Type B pancreatic cell (in vitro differentiated cells): ENCODE measurements at regions not wholly inside any gene's neighbourhood (a gene's known extent, or its start where the extent isn't known, plus 50 kb on each side); places are given as distances from the start of the nearest gene placed in this dataset.

Experiments used
- DNase-seq: peaks from one replicate; pipeline ENCODE4 v3.0.0; 2021; ENCODE audit warnings: mixed read lengths; ENCODE audit not compliant: unreplicated experiment; ENCODE audit errors: extremely low spot score
- H3K27ac Mint-ChIP-seq: 2 replicates; pipeline ENCODE4 v1.8.0; 2021; ENCODE audit warnings: mild to moderate bottlenecking, mixed read lengths
- H3K27me3 Mint-ChIP-seq: 2 replicates; pipeline ENCODE4 v1.8.0; 2021; ENCODE audit warnings: mixed read lengths
- H3K36me3 Mint-ChIP-seq: 2 replicates; pipeline ENCODE4 v1.8.0; 2021; ENCODE audit warnings: mixed read lengths
- H3K4me1 Mint-ChIP-seq: one replicate; pipeline ENCODE4 v1.8.0; 2021; ENCODE audit warnings: mixed read lengths; ENCODE audit not compliant: unreplicated experiment
- H3K4me3 Mint-ChIP-seq: 2 replicates; pipeline ENCODE4 v1.8.0; 2021; ENCODE audit warnings: mild to moderate bottlenecking, mixed read lengths
- H3K9me3 Mint-ChIP-seq: 2 replicates; pipeline ENCODE4 v1.8.0; 2021; ENCODE audit warnings: mixed read lengths
- TF ChIP-seq, protein P1 (sequence below): fragments of 200-600 bp; sonication (generic); conservative IDR thresholded peaks from 2 replicates; pipeline ENCODE4 v1.5.0; 2021; ENCODE audit warnings: antibody characterized with exemption, mild to moderate bottlenecking

DNA sequence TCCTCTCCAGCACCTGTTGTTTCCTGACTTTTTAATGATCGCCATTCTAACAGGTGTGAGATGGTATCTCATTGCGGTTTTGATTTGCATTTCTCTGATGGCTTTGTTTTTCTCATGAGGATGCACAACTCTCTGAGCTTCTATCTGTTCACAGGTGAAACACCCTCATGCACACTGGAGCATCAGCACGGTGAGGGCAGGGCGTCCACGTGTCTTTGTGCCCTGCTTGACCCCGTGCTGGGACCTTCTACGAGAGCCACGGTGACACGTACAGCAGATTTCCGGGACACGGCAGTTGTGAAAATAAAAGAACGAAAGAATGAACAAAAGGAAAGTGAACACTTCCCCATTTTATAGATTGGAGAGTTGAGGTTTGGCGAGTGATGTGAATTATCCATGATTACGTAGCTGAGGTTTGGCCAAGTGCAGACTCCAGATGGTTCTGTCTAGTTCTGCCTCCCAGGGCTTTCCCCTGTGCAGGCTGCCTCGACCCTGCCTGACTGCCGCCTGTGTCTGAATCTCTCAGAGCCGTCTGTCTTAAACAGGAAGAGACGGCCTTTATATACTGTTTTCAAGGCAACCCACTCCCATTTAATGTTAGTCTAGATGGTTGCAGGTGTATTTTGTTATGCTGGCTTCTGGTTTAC, 67.8 kb upstream of the SORBS2 start:
- TF ChIP-seq, protein P1, sequence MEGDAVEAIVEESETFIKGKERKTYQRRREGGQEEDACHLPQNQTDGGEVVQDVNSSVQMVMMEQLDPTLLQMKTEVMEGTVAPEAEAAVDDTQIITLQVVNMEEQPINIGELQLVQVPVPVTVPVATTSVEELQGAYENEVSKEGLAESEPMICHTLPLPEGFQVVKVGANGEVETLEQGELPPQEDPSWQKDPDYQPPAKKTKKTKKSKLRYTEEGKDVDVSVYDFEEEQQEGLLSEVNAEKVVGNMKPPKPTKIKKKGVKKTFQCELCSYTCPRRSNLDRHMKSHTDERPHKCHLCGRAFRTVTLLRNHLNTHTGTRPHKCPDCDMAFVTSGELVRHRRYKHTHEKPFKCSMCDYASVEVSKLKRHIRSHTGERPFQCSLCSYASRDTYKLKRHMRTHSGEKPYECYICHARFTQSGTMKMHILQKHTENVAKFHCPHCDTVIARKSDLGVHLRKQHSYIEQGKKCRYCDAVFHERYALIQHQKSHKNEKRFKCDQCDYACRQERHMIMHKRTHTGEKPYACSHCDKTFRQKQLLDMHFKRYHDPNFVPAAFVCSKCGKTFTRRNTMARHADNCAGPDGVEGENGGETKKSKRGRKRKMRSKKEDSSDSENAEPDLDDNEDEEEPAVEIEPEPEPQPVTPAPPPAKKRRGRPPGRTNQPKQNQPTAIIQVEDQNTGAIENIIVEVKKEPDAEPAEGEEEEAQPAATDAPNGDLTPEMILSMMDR: no peak
- peaks cover 5% of the 10 kb centered on the region for H3K4me1 Mint-ChIP-seq
- H3K36me3 Mint-ChIP-seq: no peaks in the 10 kb centered on the region
- H3K27ac Mint-ChIP-seq: no peak overlapping the region
- no peaks in the 10 kb centered on the region for H3K27me3 Mint-ChIP-seq
- no peak for DNase-seq
- no peaks in the 10 kb centered on the region for H3K9me3 Mint-ChIP-seq
- H3K4me3 Mint-ChIP-seq: no peak overlapping the region

DNA sequence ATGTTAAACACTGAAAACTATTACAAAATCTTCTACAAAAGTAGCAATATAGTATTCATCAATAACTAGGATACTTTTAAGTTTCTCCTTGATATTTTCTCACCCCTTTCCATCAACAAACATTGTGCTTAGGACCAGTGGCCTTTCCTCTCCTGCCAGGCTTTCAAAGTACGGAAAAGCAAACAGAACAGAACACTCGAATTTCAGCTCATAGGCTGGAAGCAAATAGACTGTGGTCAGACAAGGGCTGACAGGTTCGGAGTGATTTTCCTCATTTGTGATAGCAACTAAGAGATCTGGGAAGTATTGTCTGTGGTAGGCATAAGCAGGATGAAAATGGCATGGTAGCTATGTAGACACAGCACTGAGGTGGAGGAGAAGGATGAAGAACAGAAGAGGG, 68.6 kb upstream of the SORBS2 start:
- H3K4me1 Mint-ChIP-seq: peaks cover 5% of the 10 kb centered on the region
- DNase-seq: no peak
- H3K4me3 Mint-ChIP-seq: no peak overlapping the region
- TF ChIP-seq, protein P1: no peak
- H3K27ac Mint-ChIP-seq: no peak overlapping the region
- no peaks in the 10 kb centered on the region for H3K9me3 Mint-ChIP-seq
- H3K27me3 Mint-ChIP-seq: no peaks in the 10 kb centered on the region
- H3K36me3 Mint-ChIP-seq: no peaks in the 10 kb centered on the region

DNA sequence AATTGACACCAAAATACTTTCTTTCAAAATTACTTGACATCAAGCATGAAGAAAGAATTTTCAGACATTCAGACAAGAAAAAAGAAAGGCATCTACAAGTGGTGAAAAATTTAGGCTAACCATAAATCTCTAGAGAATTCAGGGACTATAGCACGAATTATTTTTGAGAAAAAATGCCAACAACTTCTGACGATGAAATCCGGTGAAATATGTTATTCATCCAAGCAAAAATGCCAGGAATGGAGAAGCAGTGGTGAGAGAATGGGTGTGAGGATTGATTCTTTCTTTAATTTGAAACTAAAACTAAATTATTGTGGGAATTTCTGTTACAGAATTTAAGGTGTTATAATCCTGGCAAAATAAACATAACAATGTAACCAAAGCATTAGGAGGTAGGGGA, 69.4 kb upstream of the SORBS2 start:
- no peak for DNase-seq
- Mint-ChIP-seq H3K4me1 (peaks cover 5% of the 10 kb centered on the region), H3K4me3 (no peak overlapping the region), H3K9me3 (no peaks in the 10 kb centered on the region), H3K27ac (no peak overlapping the region), H3K36me3 (no peaks in the 10 kb centered on the region), H3K27me3 (no peaks in the 10 kb centered on the region)
- TF ChIP-seq, protein P1: no peak

DNA sequence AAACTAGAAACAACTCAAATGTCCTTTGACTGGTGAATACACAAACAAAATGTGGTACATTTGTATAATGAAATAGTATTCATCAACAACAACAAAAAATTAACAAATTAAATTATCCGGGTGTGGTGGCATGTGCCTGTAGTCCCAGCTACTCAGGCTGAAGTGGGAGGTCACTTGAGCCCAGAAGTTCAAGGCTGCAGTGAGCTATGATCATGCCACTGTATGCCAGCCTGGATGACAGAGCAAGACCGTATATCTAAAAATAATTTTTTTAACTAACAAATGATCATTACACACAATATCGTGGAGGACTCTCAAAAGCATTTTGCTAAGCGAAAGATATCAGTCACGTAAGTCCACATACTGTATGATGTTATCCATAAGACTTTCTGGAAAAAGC, 71.6 kb upstream of the SORBS2 start:
- no peaks in the 10 kb centered on the region for H3K36me3 Mint-ChIP-seq
- no peaks in the 10 kb centered on the region for H3K27me3 Mint-ChIP-seq
- peaks cover 5% of the 10 kb centered on the region for H3K4me1 Mint-ChIP-seq
- no peak for DNase-seq
- no peaks in the 10 kb centered on the region for H3K9me3 Mint-ChIP-seq
- no peak overlapping the region for H3K4me3 Mint-ChIP-seq
- no peak overlapping the region for H3K27ac Mint-ChIP-seq
- TF ChIP-seq, protein P1: no peak

DNA sequence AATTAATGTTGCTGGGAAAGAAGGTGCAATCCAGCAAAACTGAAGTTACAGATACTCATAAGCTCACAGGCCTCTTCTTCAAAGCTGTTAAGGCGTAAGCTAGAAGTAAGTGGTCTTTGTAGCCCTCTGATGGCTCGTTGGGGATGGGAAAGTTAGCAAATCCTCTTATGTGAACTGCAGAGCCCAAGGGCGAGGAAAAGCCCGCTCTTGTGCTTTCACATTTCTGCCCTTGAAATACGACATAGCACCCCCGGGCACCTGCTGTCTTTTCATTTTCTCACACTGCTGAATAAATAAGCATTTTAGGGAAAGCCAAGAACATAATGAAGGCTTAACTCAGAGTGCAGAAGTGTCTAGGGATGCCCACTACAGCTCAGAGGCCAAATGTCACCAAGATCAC, 73.1 kb upstream of the SORBS2 start:
- H3K27ac Mint-ChIP-seq: no peak overlapping the region
- H3K4me3 Mint-ChIP-seq: no peak overlapping the region
- TF ChIP-seq, protein P1: no peak
- no peaks in the 10 kb centered on the region for H3K27me3 Mint-ChIP-seq
- H3K36me3 Mint-ChIP-seq: no peaks in the 10 kb centered on the region
- H3K4me1 Mint-ChIP-seq: peaks cover 5% of the 10 kb centered on the region
- H3K9me3 Mint-ChIP-seq: no peaks in the 10 kb centered on the region
- no peak for DNase-seq

DNA sequence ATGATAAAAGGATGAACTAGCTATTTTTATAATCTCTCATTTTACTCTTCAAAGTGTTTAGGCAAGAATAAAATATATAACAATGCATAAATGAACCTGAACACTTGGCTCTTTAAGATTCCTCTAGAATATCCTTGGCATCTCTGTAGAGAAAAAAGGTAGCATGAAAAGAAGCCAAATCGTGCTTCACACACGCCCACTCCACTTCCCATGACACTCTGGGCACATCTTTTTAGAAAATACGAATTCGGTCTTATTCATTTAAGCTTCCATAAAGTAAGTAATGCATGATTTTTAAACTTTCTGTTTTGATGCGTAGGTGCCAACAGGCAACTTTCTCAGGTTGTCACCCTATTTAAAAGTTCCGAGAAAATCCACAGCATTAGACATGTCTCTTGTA, 73.6 kb upstream of the SORBS2 start:
- no peaks in the 10 kb centered on the region for H3K9me3 Mint-ChIP-seq
- H3K27me3 Mint-ChIP-seq: no peaks in the 10 kb centered on the region
- no peak overlapping the region for H3K27ac Mint-ChIP-seq
- no peak for DNase-seq
- no peak overlapping the region for H3K4me3 Mint-ChIP-seq
- peaks cover 3% of the 10 kb centered on the region for H3K4me1 Mint-ChIP-seq
- peaks cover 3% of the 10 kb centered on the region for H3K36me3 Mint-ChIP-seq
- TF ChIP-seq, protein P1: no peak
